Mucosa of stomach (tissue), 1 donor: ENCODE measurements at regions not wholly inside any gene's neighbourhood (a gene's known extent, or its start where the extent isn't known, plus 50 kb on each side); places are given as distances from the start of the nearest gene placed in this dataset.

Experiments used
- H3K27me3 ChIP-seq: one replicate; pipeline ENCODE4 v1.7.0; 2013; ENCODE audit warnings: mild to moderate bottlenecking, low read length; ENCODE audit not compliant: control insufficient read depth, insufficient read depth
- H3K36me3 ChIP-seq: one replicate; pipeline ENCODE4 v1.7.0; 2013; ENCODE audit warnings: low read length; ENCODE audit not compliant: control insufficient read depth, insufficient read depth
- H3K4me1 ChIP-seq: one replicate; pipeline ENCODE4 v1.7.0; 2013; ENCODE audit warnings: mild to moderate bottlenecking, low read length; ENCODE audit not compliant: control insufficient read depth, insufficient read depth
- H3K4me3 ChIP-seq: one replicate; pipeline ENCODE4 v1.7.0; 2013; ENCODE audit warnings: low read length
- H3K9ac ChIP-seq: one replicate; pipeline ENCODE4 v1.7.0; 2013; ENCODE audit warnings: mild to moderate bottlenecking, low read length, moderate library complexity
- H3K9me3 ChIP-seq: one replicate; pipeline ENCODE4 v1.7.0; 2013; ENCODE audit warnings: mild to moderate bottlenecking, low read length, moderate library complexity; ENCODE audit not compliant: control insufficient read depth
- donor health status: Pancreatic carcinoma.

DNA sequence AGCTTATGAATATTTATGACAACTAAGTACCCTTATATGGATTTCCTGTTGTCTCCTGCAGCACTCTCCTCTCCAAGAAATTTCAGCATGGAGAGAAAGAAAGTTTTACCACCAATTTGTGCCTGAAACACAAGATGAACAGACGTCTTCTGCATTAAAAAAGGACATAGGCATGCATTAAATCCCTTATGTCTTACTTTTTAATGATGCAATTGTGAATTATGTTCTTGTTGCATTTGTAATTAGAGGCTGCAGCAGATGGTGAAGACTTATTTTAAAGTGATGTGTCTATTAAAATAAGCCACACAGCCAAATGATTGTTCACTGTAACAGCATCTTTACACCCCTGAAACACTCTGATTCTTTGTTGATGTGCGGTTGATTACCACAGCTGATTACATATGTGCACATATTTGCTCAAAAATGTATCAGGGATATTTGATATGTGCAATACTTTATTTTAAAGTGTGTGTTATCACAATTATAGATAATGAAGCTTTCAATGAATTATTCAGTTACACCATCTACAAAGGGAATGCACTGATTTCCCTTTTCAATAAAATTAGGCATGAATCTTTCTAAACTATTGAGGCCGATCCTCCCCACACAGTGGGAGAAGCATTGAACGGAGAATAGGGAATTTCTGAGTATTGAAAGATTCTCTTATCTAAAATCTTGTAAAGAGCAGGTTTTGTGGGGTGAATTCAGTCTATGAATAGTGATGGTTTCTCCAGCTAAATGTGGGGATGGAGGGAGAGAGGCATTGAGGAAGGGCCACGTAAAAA is 585.1 kb downstream of the SLC4A3 start:
- no peaks in the 10 kb centered on the region for H3K4me1 ChIP-seq
- no peaks in the 10 kb centered on the region for H3K9me3 ChIP-seq
- no peak overlapping the region for H3K9ac ChIP-seq
- H3K27me3 ChIP-seq = no peaks in the 10 kb centered on the region
- no peak overlapping the region for H3K4me3 ChIP-seq
- H3K36me3 ChIP-seq = no peaks in the 10 kb centered on the region

GRCh38 chr2:220215785-220216184 is 588.4 kb downstream of the SLC4A3 start:
- no peak overlapping the region for H3K4me3 ChIP-seq
- no peaks in the 10 kb centered on the region for H3K36me3 ChIP-seq
- no peaks in the 10 kb centered on the region for H3K9me3 ChIP-seq
- no peak overlapping the region for H3K9ac ChIP-seq
- no peaks in the 10 kb centered on the region for H3K27me3 ChIP-seq
- H3K4me1 ChIP-seq = peaks cover 7% of the 10 kb centered on the region

GRCh38 chr2:220219371-220219770 is 591.9 kb downstream of the SLC4A3 start:
- peaks cover 7% of the 10 kb centered on the region for H3K4me1 ChIP-seq
- no peaks in the 10 kb centered on the region for H3K36me3 ChIP-seq

GRCh38 chr2:220220009-220220408 is 592.6 kb downstream of the SLC4A3 start:
- Histone ChIP-seq H3K4me3 (no peak overlapping the region), H3K36me3 (no peaks in the 10 kb centered on the region), H3K9me3 (no peaks in the 10 kb centered on the region), H3K9ac (no peak overlapping the region), H3K27me3 (no peaks in the 10 kb centered on the region), H3K4me1 (peaks cover 7% of the 10 kb centered on the region)

More at GRCh38 chr2:220219371-220219770, 591.9 kb downstream of the SLC4A3 start:
- H3K9ac ChIP-seq = no peak overlapping the region
- H3K4me3 ChIP-seq = no peak overlapping the region
- H3K9me3 ChIP-seq = no peaks in the 10 kb centered on the region
- H3K27me3 ChIP-seq = no peaks in the 10 kb centered on the region

DNA sequence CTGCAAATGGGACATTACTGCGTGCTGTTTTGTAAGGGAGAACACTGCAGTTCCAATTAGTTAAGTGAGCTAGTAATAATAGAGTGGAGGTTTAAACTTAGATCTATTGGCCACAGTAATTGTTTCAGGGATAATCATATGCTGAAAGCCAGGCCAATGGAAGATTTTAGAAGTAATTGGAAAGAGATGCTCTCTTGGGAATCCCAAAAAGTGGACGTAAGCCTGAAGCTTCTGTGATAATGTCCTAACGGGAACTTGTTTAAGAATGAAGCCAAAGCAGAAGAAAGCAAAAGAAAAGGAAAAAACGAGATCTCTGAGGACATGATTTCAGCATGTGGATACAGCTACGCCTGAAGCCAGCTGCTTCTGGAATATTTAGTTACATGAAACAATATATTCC is 594.6 kb downstream of the SLC4A3 start:
- no peaks in the 10 kb centered on the region for H3K27me3 ChIP-seq
- H3K9me3 ChIP-seq = no peaks in the 10 kb centered on the region
- peaks cover 7% of the 10 kb centered on the region for H3K4me1 ChIP-seq
- H3K9ac ChIP-seq = no peak overlapping the region
- no peaks in the 10 kb centered on the region for H3K36me3 ChIP-seq
- H3K4me3 ChIP-seq = no peak overlapping the region

DNA sequence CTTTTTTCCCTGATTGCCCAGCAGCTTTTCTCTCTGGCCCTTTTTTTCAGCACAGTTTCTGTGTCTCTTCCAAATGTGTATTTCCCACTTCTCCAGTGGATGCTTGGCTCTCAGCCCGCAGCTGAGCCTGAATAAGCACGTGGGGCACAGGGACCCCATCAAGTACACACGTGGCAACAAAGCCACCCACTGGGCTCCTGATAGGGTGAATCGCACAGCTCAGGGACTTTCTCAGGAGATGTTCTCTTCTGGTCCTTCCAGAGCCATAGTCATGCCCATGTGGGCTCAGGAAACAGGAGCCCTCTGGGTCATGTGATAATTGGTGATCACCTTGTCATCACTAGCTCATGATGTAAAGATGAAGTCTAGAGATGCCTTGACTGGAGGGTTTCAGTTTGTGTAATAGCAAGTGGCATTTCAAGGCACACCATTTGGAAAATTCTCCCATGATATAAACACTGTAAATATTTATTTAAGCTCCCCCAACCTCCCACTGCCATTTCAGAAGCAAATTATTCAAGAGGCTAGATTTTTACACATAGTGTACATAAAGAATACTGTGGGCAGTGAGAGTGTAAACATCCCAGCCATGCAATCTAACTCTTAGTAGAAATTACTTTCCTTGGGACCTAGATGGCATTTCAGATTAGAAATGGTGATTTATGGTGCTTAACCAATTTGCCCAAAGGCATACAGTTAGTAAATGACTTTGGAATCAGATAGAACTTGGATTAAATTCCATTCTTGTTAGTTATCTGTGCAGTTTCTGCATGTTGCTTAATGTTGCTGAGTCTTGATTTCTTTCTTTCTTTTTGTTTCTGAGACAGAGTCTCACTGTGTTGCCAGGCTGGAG is 597.5 kb downstream of the SLC4A3 start:
- Histone ChIP-seq H3K4me1 (peaks cover 5% of the 10 kb centered on the region), H3K9me3 (no peaks in the 10 kb centered on the region), H3K4me3 (no peak overlapping the region), H3K9ac (no peak overlapping the region), H3K36me3 (no peaks in the 10 kb centered on the region), H3K27me3 (no peaks in the 10 kb centered on the region)

DNA sequence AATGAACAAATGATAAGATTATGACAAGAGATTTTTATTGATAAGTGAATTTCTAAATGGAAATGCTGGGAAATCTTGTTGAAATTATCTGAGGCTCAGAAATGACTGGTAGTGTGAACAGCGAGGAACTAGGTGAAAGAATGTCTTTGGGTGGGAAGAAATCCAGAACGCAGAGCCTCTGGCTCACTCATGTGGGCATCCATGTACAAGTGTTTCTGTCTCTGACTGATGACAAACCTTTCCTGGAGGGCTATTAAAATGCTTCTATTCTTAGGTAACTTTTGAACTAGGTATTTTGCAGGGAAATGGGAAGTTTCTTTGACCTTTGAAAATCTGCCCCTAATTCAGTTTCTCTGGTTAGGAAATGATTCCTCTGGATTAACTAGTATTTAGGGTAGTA is 598.6 kb downstream of the SLC4A3 start:
- Histone ChIP-seq H3K4me3 (no peak overlapping the region), H3K36me3 (no peaks in the 10 kb centered on the region), H3K27me3 (no peaks in the 10 kb centered on the region), H3K4me1 (peaks cover 10% of the 10 kb centered on the region), H3K9ac (no peak overlapping the region), H3K9me3 (no peaks in the 10 kb centered on the region)

GRCh38 chr2:220226546-220226945 is 599.1 kb downstream of the SLC4A3 start:
- no peaks in the 10 kb centered on the region for H3K36me3 ChIP-seq
- no peak overlapping the region for H3K4me3 ChIP-seq
- no peaks in the 10 kb centered on the region for H3K27me3 ChIP-seq

GRCh38 chr2:220227266-220227920 is 600.0 kb downstream of the SLC4A3 start:
- Histone ChIP-seq H3K9ac (no peak overlapping the region), H3K4me3 (no peak overlapping the region), H3K4me1 (peaks cover 15% of the 10 kb centered on the region), H3K36me3 (no peaks in the 10 kb centered on the region), H3K9me3 (no peaks in the 10 kb centered on the region), H3K27me3 (no peaks in the 10 kb centered on the region)

More at GRCh38 chr2:220226546-220226945, 599.1 kb downstream of the SLC4A3 start:
- Histone ChIP-seq H3K9ac (no peak overlapping the region), H3K9me3 (no peaks in the 10 kb centered on the region), H3K4me1 (peaks cover 14% of the 10 kb centered on the region)

- Histone ChIP-seq H3K27me3 (no peaks in the 10 kb centered on the region), H3K9ac (no peak overlapping the region), H3K4me3 (no peak overlapping the region), H3K4me1 (peaks cover 15% of the 10 kb centered on the region), H3K36me3 (no peaks in the 10 kb centered on the region), H3K9me3 (no peaks in the 10 kb centered on the region)
Observed at GRCh38 chr2:220228310-220229006, 601.0 kb downstream of the SLC4A3 start.

DNA sequence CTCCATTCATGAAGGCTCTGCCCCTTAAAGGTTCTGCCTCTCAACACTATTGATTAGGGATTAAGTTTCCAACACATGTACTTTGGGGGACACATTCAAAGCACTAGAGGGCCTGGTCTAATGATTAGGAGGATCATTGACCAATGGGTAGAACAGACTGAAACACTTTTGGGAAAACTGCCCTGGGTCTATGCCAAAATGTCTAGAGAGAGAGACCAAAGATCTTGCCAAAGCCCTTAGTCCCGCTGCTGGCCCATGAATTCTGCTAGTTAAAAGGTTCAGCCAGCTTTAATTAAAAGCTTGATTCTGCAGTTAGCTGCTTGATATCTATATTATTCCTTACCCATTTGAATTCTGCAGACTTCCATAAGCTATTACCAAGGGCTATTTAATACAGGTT is 613.2 kb downstream of the SLC4A3 start:
- Histone ChIP-seq H3K4me3 (no peak overlapping the region), H3K9ac (no peak overlapping the region), H3K9me3 (no peaks in the 10 kb centered on the region), H3K27me3 (no peaks in the 10 kb centered on the region), H3K4me1 (no peaks in the 10 kb centered on the region), H3K36me3 (no peaks in the 10 kb centered on the region)
